GM23338 (cell line): ENCODE measurements at regions not wholly inside any gene's neighbourhood (a gene's known extent, or its start where the extent isn't known, plus 50 kb on each side); places are given as distances from the start of the nearest gene placed in this dataset.

Experiments
- ATAC-seq: fragments of 200-7000 bp; cut with Tn5 transposase; 3 replicates; pipeline ENCODE4 v1.9.1; 2020
- DNase-seq: peaks from one replicate; pipeline ENCODE4 v3.0.0-alpha.2; 2015; ENCODE audit warnings: low spot score
- H2AFZ ChIP-seq: fragments of 200-600 bp; sonication (generic); 2 replicates; pipeline ENCODE4 v1.8.0; 2016; ENCODE audit warnings: antibody characterized with exemption, mild to moderate bottlenecking, moderate library complexity
- H3F3A ChIP-seq: fragments of 200-600 bp; sonication (generic); replicated peaks from 2 replicates; pipeline ENCODE4 v1.8.0; 2017; ENCODE audit warnings: antibody characterized with exemption, mixed run types, low read depth
- H3K27ac ChIP-seq: fragments of 200-600 bp; sonication (generic); 2 replicates; pipeline ENCODE4 v1.6.1; 2016; ENCODE audit warnings: low read depth
- H3K27me3 ChIP-seq: fragments of 200-600 bp; sonication (generic); 2 replicates; pipeline ENCODE4 v1.8.0; 2016; ENCODE audit warnings: mild to moderate bottlenecking, mixed run types, moderate library complexity; ENCODE audit not compliant: insufficient read depth
- H3K36me3 ChIP-seq: fragments of 200-600 bp; sonication (generic); 2 replicates; pipeline ENCODE4 v1.8.0; 2016; ENCODE audit warnings: mild to moderate bottlenecking; ENCODE audit not compliant: insufficient read depth
- H3K4me1 ChIP-seq: fragments of 200-600 bp; sonication (generic); 2 replicates; pipeline ENCODE4 v1.8.0; 2016; ENCODE audit warnings: mild to moderate bottlenecking, moderate library complexity; ENCODE audit not compliant: insufficient read depth
- H3K4me2 ChIP-seq: fragments of 200-600 bp; sonication (generic); 2 replicates; pipeline ENCODE4 v1.7.1; 2017; ENCODE audit warnings: mixed run types
- H3K4me3 ChIP-seq: fragments of 200-600 bp; sonication (generic); 2 replicates; pipeline ENCODE4 v1.6.1; 2016; ENCODE audit warnings: mixed run types
- H3K79me2 ChIP-seq: fragments of 200-600 bp; sonication (generic); replicated peaks from 2 replicates; pipeline ENCODE4 v1.8.0; 2017; ENCODE audit warnings: mild to moderate bottlenecking; ENCODE audit not compliant: insufficient read depth
- H3K9me2 ChIP-seq: fragments of 200-600 bp; sonication (generic); 2 replicates; pipeline ENCODE4 v1.8.0; 2017; ENCODE audit not compliant: insufficient read depth
- H4K20me1 ChIP-seq: fragments of 200-600 bp; sonication (generic); replicated peaks from 2 replicates; pipeline ENCODE4 v1.8.0; 2017; ENCODE audit warnings: mild to moderate bottlenecking; ENCODE audit not compliant: insufficient read depth
- H3K27ac Mint-ChIP-seq: 2 replicates; pipeline ENCODE4 v1.8.0; 2020; ENCODE audit warnings: inconsistent platforms, mild to moderate bottlenecking, moderate library complexity, mixed read lengths
- H3K27me3 Mint-ChIP-seq: 3 replicates; pipeline ENCODE4 v1.8.0; 2022; ENCODE audit warnings: low read depth, mild to moderate bottlenecking, moderate library complexity, mixed read lengths, inconsistent platforms; ENCODE audit not compliant: insufficient read depth, poor library complexity
- H3K36me3 Mint-ChIP-seq: 3 replicates; pipeline ENCODE4 v1.8.0; 2021; ENCODE audit warnings: low read depth, mild to moderate bottlenecking, inconsistent platforms, moderate library complexity, mixed read lengths
- H3K4me1 Mint-ChIP-seq: 3 replicates; pipeline ENCODE4 v1.8.0; 2020; ENCODE audit warnings: mild to moderate bottlenecking, inconsistent platforms, mixed read lengths
- H3K4me3 Mint-ChIP-seq: 3 replicates; pipeline ENCODE4 v1.8.0; 2021; ENCODE audit warnings: moderate library complexity, mild to moderate bottlenecking, inconsistent platforms, mixed read lengths
- H3K9me3 Mint-ChIP-seq: 3 replicates; pipeline ENCODE4 v1.8.0; 2020; ENCODE audit warnings: moderate library complexity, mild to moderate bottlenecking, inconsistent platforms, mixed read lengths
- CREB1 ChIP-seq: fragments of 250-450 bp; sonication (Bioruptor Pico); IDR thresholded peaks from 2 replicates; pipeline ENCODE4 v1.5.0; 2020; ENCODE audit warnings: low read depth, mild to moderate bottlenecking, moderate library complexity
- CTCF ChIP-seq, 2 experiments: fragments of 200-600 bp in 1 of 2; sonication (generic) in 1 of 2; conservative IDR thresholded peaks; 2 replicates each; pipeline versions ENCODE4 v1.5.1 to v1.6.1; 2016 to 2017; ENCODE audit warnings: antibody characterized with exemption in 2 of 2, low read depth in 2 of 2, mild to moderate bottlenecking in 2 of 2, moderate library complexity in 1 of 2
- ETS1 ChIP-seq: IDR thresholded peaks from 2 replicates; pipeline ENCODE4 v1.6.1; 2016; ENCODE audit warnings: antibody characterized with exemption
- EZH2 ChIP-seq: fragments of 200-600 bp; sonication (generic); IDR thresholded peaks from one replicate; pipeline ENCODE4 v1.8.0; 2017; ENCODE audit warnings: antibody characterized with exemption, mild to moderate bottlenecking, low read depth; ENCODE audit not compliant: unreplicated experiment
- EZH2phosphoT487 ChIP-seq: fragments of 200-600 bp; sonication (generic); IDR thresholded peaks from one replicate; pipeline ENCODE4 v1.8.1; 2018; ENCODE audit warnings: antibody characterized with exemption; ENCODE audit not compliant: unreplicated experiment
- JUNB ChIP-seq: IDR thresholded peaks from one replicate; pipeline ENCODE4 v1.6.1; 2016; ENCODE audit warnings: antibody characterized with exemption; ENCODE audit not compliant: unreplicated experiment
- NANOG ChIP-seq: IDR thresholded peaks from 2 replicates; pipeline ENCODE4 v1.6.1; 2016; ENCODE audit warnings: antibody characterized with exemption, borderline replicate concordance
- POLR2AphosphoS5 ChIP-seq: IDR thresholded peaks from 2 replicates; pipeline ENCODE4 v1.6.1; 2016; ENCODE audit warnings: antibody characterized with exemption, low read depth
- REST ChIP-seq: IDR thresholded peaks from one replicate; pipeline ENCODE4 v1.6.1; 2018; ENCODE audit warnings: antibody characterized with exemption; ENCODE audit not compliant: unreplicated experiment
- STAT1 ChIP-seq: IDR thresholded peaks from one replicate; pipeline ENCODE4 v1.6.1; 2016; ENCODE audit warnings: antibody characterized with exemption; ENCODE audit not compliant: unreplicated experiment
- ZNF114 ChIP-seq: fragments of 250-450 bp; sonication (Bioruptor Pico); IDR thresholded peaks from 2 replicates; pipeline ENCODE4 v1.5.0; 2020; ENCODE audit warnings: mild to moderate bottlenecking, moderate library complexity
- ZNF331 ChIP-seq: fragments of 250-450 bp; sonication (Bioruptor Pico); IDR thresholded peaks from 2 replicates; pipeline ENCODE4 v1.5.0; 2020; ENCODE audit warnings: low read depth, mild to moderate bottlenecking, moderate library complexity
- ZNF462 ChIP-seq: fragments of 250-450 bp; sonication (Bioruptor Pico); IDR thresholded peaks from 2 replicates; pipeline ENCODE4 v1.5.0; 2020; ENCODE audit warnings: mild to moderate bottlenecking, moderate library complexity

GRCh38 chr5:20323323-20323722 lies 335.3 kb upstream of the CDH18 start:
- Histone ChIP-seq H3K4me2 (no peak overlapping the region), H3K4me3 (no peak overlapping the region), H3F3A (no peaks in the 10 kb centered on the region), H4K20me1 (no peaks in the 10 kb centered on the region), H3K36me3 (no peaks in the 10 kb centered on the region), H3K79me2 (no peaks in the 10 kb centered on the region), H3K9me2 (0 out of 2 replicates have a peak, but pooled peaks cover 4% of the 10 kb centered on the region), H2AFZ (no peak overlapping the region), H3K4me1 (no peaks in the 10 kb centered on the region), H3K27ac (no peak overlapping the region), H3K27me3 (no peaks in the 10 kb centered on the region)
- no peaks in the 10 kb centered on the region for H3K36me3 Mint-ChIP-seq
- no peak overlapping the region for H3K27ac Mint-ChIP-seq
- no peaks in the 10 kb centered on the region for H3K9me3 Mint-ChIP-seq
- H3K4me1 Mint-ChIP-seq = peaks cover 2% of the 10 kb centered on the region; the same call in 2 of the 3 replicates
- no peaks in the 10 kb centered on the region for H3K27me3 Mint-ChIP-seq
- ATAC-seq (no peak), DNase-seq (no peak)
- no peak for TF ChIP-seq CTCF (conservative IDR thresholded peaks at IDR 0.05; ENCODE audit: low read depth in 2 of 2)
- no peak for TF ChIP-seq ZNF331
- TF ChIP-seq JUNB = no peak
- no peak for TF ChIP-seq EZH2
- TF ChIP-seq EZH2phosphoT487 = no peak
- TF ChIP-seq POLR2AphosphoS5 = no peak
- no peak for TF ChIP-seq STAT1
- TF ChIP-seq REST = no peak
- TF ChIP-seq ZNF462 = no peak
- TF ChIP-seq ETS1 = no peak
- TF ChIP-seq NANOG = no peak
- no peak for TF ChIP-seq ZNF114 (CRISPR knock-in tag)
- TF ChIP-seq CREB1 = no peak
- no peak overlapping the region for H3K4me3 Mint-ChIP-seq
